SK-N-MC (cell line): ENCODE measurements at regions not wholly inside any gene's neighbourhood (a gene's known extent, or its start where the extent isn't known, plus 50 kb on each side); places are given as distances from the start of the nearest gene placed in this dataset.

Experiments
- DNase-seq: peaks from one replicate; pipeline ENCODE4 v3.0.0-alpha.2; 2011; ENCODE audit warnings: low read depth, low spot score
- H3K27ac ChIP-seq: fragments of 200-600 bp; sonication (generic); 2 replicates; pipeline ENCODE4 v1.5.1; 2016; ENCODE audit warnings: mixed run types
- H3K36me3 ChIP-seq: fragments of 200-600 bp; sonication (generic); 2 replicates; pipeline ENCODE4 v1.6.1; 2017; ENCODE audit warnings: antibody characterized with exemption, low read length, mixed read lengths; ENCODE audit not compliant: insufficient read depth
- H3K4me3 ChIP-seq: fragments of 200-600 bp; sonication (generic); 2 replicates; pipeline ENCODE4 v1.5.1; 2016
- H3K9ac ChIP-seq: fragments of 200-600 bp; sonication (generic); 2 replicates; pipeline ENCODE4 v1.8.0; 2017; ENCODE audit warnings: mixed run types, mixed read lengths; ENCODE audit not compliant: insufficient read length
- H3K9me3 ChIP-seq: fragments of 200-600 bp; sonication (generic); 2 replicates; pipeline ENCODE4 v1.6.1; 2017; ENCODE audit warnings: low read depth, mild to moderate bottlenecking, antibody characterized with exemption, low read length, moderate library complexity, mixed read lengths
- EZH2 ChIP-seq: fragments of 200-600 bp; sonication (generic); IDR thresholded peaks from one replicate; pipeline ENCODE4 v1.6.1; 2017; ENCODE audit warnings: antibody characterized with exemption
- FOXP2 ChIP-seq: optimal IDR thresholded peaks from 2 replicates; pipeline ENCODE3; 2011; ENCODE audit warnings: mild to moderate bottlenecking, moderate library complexity; ENCODE audit not compliant: insufficient read depth; ENCODE audit errors: extremely low read length, control extremely low read depth
- POLR2AphosphoS5 ChIP-seq: IDR thresholded peaks from 2 replicates; pipeline ENCODE4 v1.6.1; 2012; ENCODE audit warnings: mild to moderate bottlenecking, low read depth, low read length, borderline replicate concordance

DNA sequence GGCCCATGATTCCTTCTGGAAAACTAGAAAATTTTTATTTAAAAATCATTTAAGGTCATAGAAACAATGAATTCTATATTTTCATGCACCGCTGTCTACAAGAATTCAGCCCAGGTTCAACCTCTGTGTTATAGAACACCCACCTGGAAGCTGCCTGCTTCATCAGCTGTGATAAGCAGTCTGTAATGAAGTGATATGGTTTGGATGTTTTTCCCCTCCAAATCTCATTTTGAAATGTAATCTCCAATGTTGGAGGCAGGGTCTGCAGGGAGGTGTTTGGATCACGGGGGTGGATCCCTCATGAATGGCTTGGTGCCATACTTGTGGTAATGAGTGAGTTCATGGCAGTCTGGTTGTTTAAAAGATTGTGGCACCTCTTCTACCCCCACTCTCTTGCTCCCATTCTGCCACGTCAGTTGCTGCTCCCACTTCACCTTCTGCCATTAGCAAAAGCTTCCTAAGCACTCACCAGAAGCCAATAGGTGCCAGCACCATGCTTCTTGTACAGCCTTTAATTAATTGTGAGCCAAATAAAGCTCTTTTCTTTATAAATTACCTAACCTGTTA lies 55.6 kb downstream of the MRPL32 start:
- Histone ChIP-seq H3K27ac (no peak overlapping the region), H3K4me3 (no peak overlapping the region), H3K9ac (no peak overlapping the region), H3K36me3 (no peaks in the 10 kb centered on the region), H3K9me3 (no peaks in the 10 kb centered on the region)
- TF ChIP-seq POLR2AphosphoS5 (no peak), FOXP2 (no peak), EZH2 (no peak)
- DNase-seq: no peak

DNA sequence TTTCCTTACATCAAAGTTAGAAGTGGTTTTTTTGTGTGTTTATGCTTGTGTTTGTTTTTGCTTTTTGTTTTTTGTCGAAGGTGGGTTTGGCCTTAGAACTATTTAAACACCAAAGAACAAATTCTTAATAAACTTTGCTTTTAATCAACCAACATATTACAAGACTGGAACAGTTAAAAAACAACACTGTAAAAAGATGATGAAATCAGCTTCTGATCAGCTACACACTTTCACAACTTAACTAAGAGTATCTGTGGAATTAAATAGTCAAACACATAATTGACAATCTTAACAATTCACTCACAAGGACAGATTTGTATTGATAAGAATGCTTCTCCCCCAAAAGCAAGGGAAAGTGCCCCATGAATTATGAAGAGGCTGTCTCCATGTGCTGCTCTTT lies 58.8 kb downstream of the MRPL32 start:
- Histone ChIP-seq H3K4me3 (no peak overlapping the region), H3K9me3 (no peaks in the 10 kb centered on the region)
- DNase-seq: no peak

DNA sequence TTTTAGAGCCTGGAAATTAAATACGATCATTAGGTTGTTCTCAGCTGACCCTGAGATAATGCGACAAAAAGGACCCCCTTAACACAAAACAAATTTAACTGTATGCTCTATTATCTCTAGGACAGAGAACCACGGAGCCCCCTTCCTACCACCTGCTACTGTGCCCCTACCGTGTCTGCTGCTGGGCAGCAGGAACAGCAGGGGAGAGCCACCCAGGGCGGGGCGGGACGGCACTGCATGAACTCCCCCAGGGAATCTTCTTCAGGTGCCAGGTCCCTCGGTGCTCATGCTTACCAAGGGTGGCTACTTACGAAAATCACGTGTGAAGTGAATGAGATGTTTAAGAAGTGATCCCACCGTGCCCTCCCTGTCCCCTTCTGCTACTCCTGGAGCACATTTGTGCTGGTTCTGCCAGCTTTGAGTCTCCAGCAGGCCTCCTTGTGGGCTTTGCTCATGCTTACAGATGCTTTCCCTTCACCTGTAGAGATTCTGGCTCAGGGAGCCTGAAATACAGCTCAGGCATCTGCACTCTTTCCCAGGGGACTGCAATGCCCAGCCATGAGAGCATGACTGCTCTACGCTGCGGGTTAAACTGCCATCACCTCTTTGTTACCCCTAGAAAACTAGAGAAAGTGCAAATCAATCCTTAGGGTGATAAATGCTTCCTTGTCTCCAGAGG lies 59.9 kb downstream of the MRPL32 start:
- H3K27ac ChIP-seq: no peak overlapping the region
- DNase-seq: no peak

More for the DNA sequence above, 58.8 kb downstream of the MRPL32 start:
- Histone ChIP-seq H3K27ac (no peak overlapping the region), H3K9ac (no peak overlapping the region), H3K36me3 (no peaks in the 10 kb centered on the region)
- TF ChIP-seq POLR2AphosphoS5 (no peak), EZH2 (no peak), FOXP2 (no peak)

DNA sequence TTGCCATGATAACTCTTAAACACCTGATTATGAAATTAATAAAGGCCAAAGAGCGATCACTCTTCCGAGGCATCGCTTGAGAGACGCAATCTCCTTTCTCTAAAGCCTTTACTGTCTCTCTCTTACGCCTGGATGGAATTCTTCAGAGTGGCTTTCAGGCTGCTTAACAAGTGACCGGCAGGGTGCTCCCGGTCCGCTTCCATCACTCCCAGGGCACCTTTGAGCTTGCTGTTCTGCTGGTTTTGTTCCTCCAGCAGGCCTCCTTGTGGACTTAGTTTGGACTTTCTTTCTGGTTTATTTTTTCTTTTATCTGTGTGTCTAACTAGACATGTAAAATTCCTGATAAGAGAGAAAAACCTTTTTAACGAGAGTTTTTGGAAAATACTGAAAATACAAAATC lies 60.9 kb downstream of the MRPL32 start:
- DNase-seq: no peak
- no peak for TF ChIP-seq FOXP2
- TF ChIP-seq POLR2AphosphoS5: no peak
- no peak for TF ChIP-seq EZH2
- H3K9me3 ChIP-seq: no peaks in the 10 kb centered on the region

More for the DNA sequence above, 59.9 kb downstream of the MRPL32 start:
- TF ChIP-seq EZH2: no peak
- no peak for TF ChIP-seq FOXP2
- TF ChIP-seq POLR2AphosphoS5: no peak
- Histone ChIP-seq H3K4me3 (no peak overlapping the region), H3K9ac (no peak overlapping the region), H3K36me3 (no peaks in the 10 kb centered on the region), H3K9me3 (no peaks in the 10 kb centered on the region)

DNA sequence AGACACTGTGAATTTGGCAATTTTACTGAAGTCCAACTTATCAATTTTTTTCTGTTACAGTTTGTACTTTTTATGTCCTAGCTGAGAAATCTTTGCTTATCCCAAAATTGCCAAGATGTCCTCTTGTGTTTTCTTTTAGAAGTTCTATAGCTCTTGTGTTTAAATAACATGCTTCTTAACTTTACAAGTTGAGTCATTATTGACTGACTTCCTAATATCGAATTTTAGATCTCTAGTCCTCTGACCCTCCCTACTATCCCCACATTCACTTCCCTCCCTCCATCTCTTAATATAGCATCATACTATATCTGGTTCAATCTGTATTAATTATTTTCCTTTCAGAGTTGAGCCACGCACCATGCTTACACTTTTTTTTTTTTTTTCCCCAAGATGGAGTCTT lies 61.9 kb downstream of the MRPL32 start:
- Histone ChIP-seq H3K9ac (no peak overlapping the region), H3K9me3 (no peaks in the 10 kb centered on the region), H3K36me3 (no peaks in the 10 kb centered on the region), H3K27ac (no peak overlapping the region), H3K4me3 (no peak overlapping the region)
- TF ChIP-seq FOXP2 (no peak), EZH2 (no peak), POLR2AphosphoS5 (no peak)
- no peak for DNase-seq

More for the DNA sequence above, 60.9 kb downstream of the MRPL32 start:
- Histone ChIP-seq H3K9ac (no peak overlapping the region), H3K27ac (no peak overlapping the region), H3K36me3 (no peaks in the 10 kb centered on the region), H3K4me3 (no peak overlapping the region)

DNA sequence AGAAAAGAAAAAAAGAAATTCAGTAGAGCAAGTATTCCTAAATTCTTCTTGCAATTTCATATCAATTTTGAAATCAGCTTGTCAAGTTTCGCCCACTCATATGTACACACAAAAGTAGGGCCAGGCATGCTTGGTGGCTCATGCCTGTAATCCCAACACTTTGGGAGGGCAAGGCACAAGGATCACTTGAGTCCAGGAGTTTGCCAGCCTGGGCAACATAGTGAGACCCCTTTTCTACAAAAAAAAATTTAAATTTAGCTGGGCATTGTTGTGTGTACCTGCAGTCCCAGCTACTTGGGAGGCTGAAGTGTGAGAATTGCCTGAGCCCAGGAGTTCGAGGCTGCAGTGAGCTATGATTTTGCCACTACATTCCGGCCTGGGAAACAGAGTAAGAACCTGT lies 65.4 kb downstream of the MRPL32 start:
- Histone ChIP-seq H3K36me3 (no peaks in the 10 kb centered on the region), H3K9me3 (no peaks in the 10 kb centered on the region), H3K27ac (no peak overlapping the region), H3K4me3 (no peak overlapping the region), H3K9ac (no peak overlapping the region)
- TF ChIP-seq POLR2AphosphoS5 (no peak), FOXP2 (no peak), EZH2 (no peak)
- no peak for DNase-seq

DNA sequence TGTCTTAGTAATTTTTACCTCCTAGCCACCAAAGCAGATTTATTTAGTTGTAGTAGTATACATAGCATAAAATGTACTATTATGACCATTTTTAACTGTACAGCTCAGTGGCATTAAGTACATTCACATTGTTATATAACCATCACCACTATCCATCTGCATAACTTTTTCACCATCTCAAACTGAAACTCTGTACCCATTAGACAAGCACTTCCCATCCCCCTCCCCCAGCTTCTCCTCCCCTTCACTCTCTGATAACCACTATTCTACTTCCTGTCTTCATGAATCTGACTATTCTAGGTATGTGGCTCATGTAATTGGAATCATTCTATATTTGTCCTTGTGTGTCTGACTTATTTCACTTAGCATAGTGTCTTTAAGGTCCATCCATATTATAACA lies 71.9 kb downstream of the MRPL32 start:
- no peak overlapping the region for H3K9ac ChIP-seq
- no peaks in the 10 kb centered on the region for H3K9me3 ChIP-seq
- H3K36me3 ChIP-seq: no peaks in the 10 kb centered on the region
- no peak for DNase-seq
- no peak overlapping the region for H3K27ac ChIP-seq
- H3K4me3 ChIP-seq: no peak overlapping the region
- no peak for TF ChIP-seq FOXP2
- TF ChIP-seq POLR2AphosphoS5: no peak
- TF ChIP-seq EZH2: no peak

DNA sequence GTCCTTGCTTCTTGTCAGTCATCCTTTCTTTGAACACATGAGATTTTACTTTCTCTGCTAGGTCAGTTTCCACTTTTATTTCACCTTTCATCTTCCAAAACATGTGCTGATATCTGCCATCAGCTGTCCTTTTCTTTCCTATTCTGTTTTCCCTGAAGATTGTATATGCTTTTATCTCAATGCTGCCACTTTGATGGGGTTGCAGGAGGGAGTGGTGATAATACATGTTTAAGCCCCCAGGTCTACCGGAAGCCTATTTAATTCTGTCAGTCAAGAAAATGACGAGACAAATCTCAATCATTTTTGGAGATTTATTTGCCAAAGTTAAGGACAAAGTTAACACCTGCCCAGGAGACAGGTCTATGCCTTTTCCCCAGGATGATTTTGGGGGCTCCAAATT lies 73.8 kb downstream of the MRPL32 start:
- no peak overlapping the region for H3K9ac ChIP-seq
- H3K27ac ChIP-seq: no peak overlapping the region
- no peak overlapping the region for H3K4me3 ChIP-seq
- H3K9me3 ChIP-seq: no peaks in the 10 kb centered on the region
- TF ChIP-seq FOXP2 (no peak), EZH2 (no peak), POLR2AphosphoS5 (no peak)
- no peaks in the 10 kb centered on the region for H3K36me3 ChIP-seq
- no peak for DNase-seq

DNA sequence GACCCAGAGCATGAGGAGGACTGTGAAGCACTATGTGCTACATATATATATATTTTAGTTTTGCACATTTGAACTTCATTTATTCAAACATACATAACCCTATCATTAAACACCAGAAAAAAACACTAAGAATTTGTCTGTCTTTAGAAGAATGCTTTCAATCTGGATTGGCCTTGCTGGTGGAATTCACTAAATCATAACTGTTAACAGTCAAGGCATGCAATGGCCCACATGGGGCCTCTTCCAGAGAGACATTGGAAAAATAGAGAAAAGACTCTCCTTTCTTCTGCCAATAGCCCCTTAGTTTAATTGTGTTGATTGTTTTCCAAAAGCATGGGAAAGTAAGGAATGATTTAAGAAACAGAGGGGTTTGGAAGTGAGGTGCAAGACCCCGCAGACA lies 77.9 kb downstream of the MRPL32 start:
- Histone ChIP-seq H3K9ac (no peak overlapping the region), H3K9me3 (no peaks in the 10 kb centered on the region), H3K27ac (no peak overlapping the region), H3K36me3 (no peaks in the 10 kb centered on the region), H3K4me3 (no peak overlapping the region)
- TF ChIP-seq EZH2 (no peak), POLR2AphosphoS5 (no peak), FOXP2 (no peak)
- DNase-seq: no peak
